ENCODE measurements at regions not wholly inside any gene's neighbourhood (a gene's known extent, or its start where the extent isn't known, plus 50 kb on each side); places are given as distances from the start of the nearest gene placed in this dataset.

DNA sequence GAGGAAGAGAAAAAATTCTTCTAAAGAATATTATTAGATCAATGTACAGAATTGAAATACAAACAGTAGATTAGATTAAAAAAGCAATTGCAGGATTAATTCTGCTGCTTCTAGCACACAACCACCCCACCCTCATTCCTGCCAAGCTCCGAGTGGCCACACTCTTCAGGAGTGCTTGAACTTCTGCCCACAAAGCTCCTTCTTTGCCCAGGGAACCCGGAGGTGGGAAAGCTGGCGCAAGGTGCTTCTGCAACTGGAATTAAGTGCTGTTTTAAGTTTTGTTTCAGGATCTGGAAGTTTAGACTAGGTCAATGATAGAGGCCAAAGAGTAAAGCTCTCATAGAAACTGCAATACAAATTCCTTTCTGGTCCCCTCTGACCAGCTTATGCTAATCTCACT lies 94.1 kb upstream of the BMP4 start:
- no peaks in the 10 kb centered on the region for H3K9me3 ChIP-seq (ENCODE audit: control insufficient read depth, insufficient read depth, low read length)
- no peak overlapping the region for H2AK9ac ChIP-seq (replicated peaks; ENCODE audit: low read depth, low read length, poor library complexity)
- no peak overlapping the region for H2AFZ ChIP-seq (replicated peaks; ENCODE audit: low read length, poor library complexity)
- no peaks in the 10 kb centered on the region for H3K4me1 ChIP-seq (ENCODE audit: control insufficient read depth, insufficient read depth, low read length)
- no peaks in the 10 kb centered on the region for H3K36me3 ChIP-seq (ENCODE audit: control insufficient read depth, insufficient read depth, low read length)
- no peak overlapping the region for H2BK5ac ChIP-seq (ENCODE audit: low read depth, low read length, poor library complexity, severe bottlenecking)
- BruUV-seq (replicated peaks): no TSS peak
- no peak overlapping the region for H4K5ac ChIP-seq (ENCODE audit: low read depth, low read length)
- dilution Hi-C loops (cut with HindIII; ENCODE audit: low sequenced_read_pairs, unreplicated experiment) (no loop called here), in situ Hi-C loops (cut with MboI; ENCODE audit: low sequenced_read_pairs) (no loop called here), intact Hi-C loops (cut with micrococcal nuclease) (no loop called here)
- H4K8ac ChIP-seq (ENCODE audit: low read depth in 2 of 2, low read length in 2 of 2): no peak overlapping the region
- no peak overlapping the region for H3K4me3 ChIP-seq (ENCODE audit: insufficient read depth, low read depth, low read length)
- H3K79me1 ChIP-seq (ENCODE audit: low read depth in 1 of 2, low read length in 2 of 2): no peaks in the 10 kb centered on the region
- H4K91ac ChIP-seq (ENCODE audit: insufficient read depth, low read depth, low read length): no peak overlapping the region
- no peak for ATAC-seq (ENCODE audit: low read depth)
- H3K9ac ChIP-seq (ENCODE audit: low read depth, low read length): no peak overlapping the region
- no CpG with 5 or more reads among the region's 3 CpGs for WGBS, 2 experiments (ENCODE audit: extremely low coverage in 2 of 2, insufficient read length in 1 of 2)
- CTCF ChIA-PET: no interaction called here
- POLR2A ChIA-PET (ENCODE audit: unreplicated experiment): no interaction called here
- H3K14ac ChIP-seq (replicated peaks; ENCODE audit: low read depth, low read length): no peak overlapping the region
- no peak overlapping the region for H2BK20ac ChIP-seq (ENCODE audit: low read depth, low read length)
- no peaks in the 10 kb centered on the region for H4K20me1 ChIP-seq (ENCODE audit: insufficient read depth, low read length)
- H2AK5ac ChIP-seq (ENCODE audit: low read depth, low read length): no peak overlapping the region
- H3K27ac ChIP-seq (ENCODE audit: insufficient read depth, low read length): no peak overlapping the region
- no peak overlapping the region for H2BK15ac ChIP-seq (ENCODE audit: low read depth, low read length)
- TF ChIP-seq SMC3 (IDR thresholded peaks at IDR 0.05; ENCODE audit: low read depth, low read length): no peak
- TF ChIP-seq, protein P1, sequence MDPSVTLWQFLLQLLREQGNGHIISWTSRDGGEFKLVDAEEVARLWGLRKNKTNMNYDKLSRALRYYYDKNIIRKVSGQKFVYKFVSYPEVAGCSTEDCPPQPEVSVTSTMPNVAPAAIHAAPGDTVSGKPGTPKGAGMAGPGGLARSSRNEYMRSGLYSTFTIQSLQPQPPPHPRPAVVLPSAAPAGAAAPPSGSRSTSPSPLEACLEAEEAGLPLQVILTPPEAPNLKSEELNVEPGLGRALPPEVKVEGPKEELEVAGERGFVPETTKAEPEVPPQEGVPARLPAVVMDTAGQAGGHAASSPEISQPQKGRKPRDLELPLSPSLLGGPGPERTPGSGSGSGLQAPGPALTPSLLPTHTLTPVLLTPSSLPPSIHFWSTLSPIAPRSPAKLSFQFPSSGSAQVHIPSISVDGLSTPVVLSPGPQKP (IDR thresholded peaks at IDR 0.05; ENCODE audit: borderline replicate concordance, low read depth, low read length): no peak
- H3K27me3 ChIP-seq (ENCODE audit: control insufficient read depth, insufficient read depth, low read length): peaks cover 5% of the 10 kb centered on the region
- no peak overlapping the region for H3K23ac ChIP-seq (ENCODE audit: low read depth, low read length)
- no peak overlapping the region for H3K4me2 ChIP-seq (ENCODE audit: low read depth, low read length)
- H3K4ac ChIP-seq (ENCODE audit: low read depth, low read length): no peak overlapping the region
- no peak overlapping the region for H3K56ac ChIP-seq (ENCODE audit: extremely low read depth, insufficient read depth, low read length)
- no peak overlapping the region for H2BK120ac ChIP-seq (ENCODE audit: low read depth, low read length)
- H3K18ac ChIP-seq (ENCODE audit: low read depth, low read length): no peak overlapping the region
- H3K9me1 ChIP-seq (ENCODE audit: insufficient read depth, low read length): no peaks in the 10 kb centered on the region
- no peak for DNase-seq
